KOPT-K1 (cell line): ENCODE measurements at regions not wholly inside any gene's neighbourhood (a gene's known extent, or its start where the extent isn't known, plus 50 kb on each side); places are given as distances from the start of the nearest gene placed in this dataset.
"Not testable (repeated sequence)": the region's sequence is repeated elsewhere in the genome, so short reads cannot be mapped to it uniquely, and the experiment has no call there.

Experiments used
- H3K27ac ChIP-seq: fragments of 200-600 bp; sonication (generic); 2 replicates; pipeline ENCODE4 v1.5.1; 2016; ENCODE audit warnings: antibody characterized with exemption, mild to moderate bottlenecking, low read depth, low read length; ENCODE audit not compliant: poor library complexity, severe bottlenecking
- H3K36me3 ChIP-seq: fragments of 200-600 bp; sonication (generic); 2 replicates; pipeline ENCODE4 v1.5.1; 2017; ENCODE audit warnings: antibody characterized with exemption, mild to moderate bottlenecking, low read length, moderate library complexity; ENCODE audit not compliant: insufficient read depth
- H3K9me3 ChIP-seq: fragments of 200-600 bp; sonication (generic); 2 replicates; pipeline ENCODE4 v1.5.1; 2017; ENCODE audit warnings: antibody characterized with exemption, low read length, mild to moderate bottlenecking; ENCODE audit not compliant: insufficient read depth, poor library complexity, severe bottlenecking

DNA sequence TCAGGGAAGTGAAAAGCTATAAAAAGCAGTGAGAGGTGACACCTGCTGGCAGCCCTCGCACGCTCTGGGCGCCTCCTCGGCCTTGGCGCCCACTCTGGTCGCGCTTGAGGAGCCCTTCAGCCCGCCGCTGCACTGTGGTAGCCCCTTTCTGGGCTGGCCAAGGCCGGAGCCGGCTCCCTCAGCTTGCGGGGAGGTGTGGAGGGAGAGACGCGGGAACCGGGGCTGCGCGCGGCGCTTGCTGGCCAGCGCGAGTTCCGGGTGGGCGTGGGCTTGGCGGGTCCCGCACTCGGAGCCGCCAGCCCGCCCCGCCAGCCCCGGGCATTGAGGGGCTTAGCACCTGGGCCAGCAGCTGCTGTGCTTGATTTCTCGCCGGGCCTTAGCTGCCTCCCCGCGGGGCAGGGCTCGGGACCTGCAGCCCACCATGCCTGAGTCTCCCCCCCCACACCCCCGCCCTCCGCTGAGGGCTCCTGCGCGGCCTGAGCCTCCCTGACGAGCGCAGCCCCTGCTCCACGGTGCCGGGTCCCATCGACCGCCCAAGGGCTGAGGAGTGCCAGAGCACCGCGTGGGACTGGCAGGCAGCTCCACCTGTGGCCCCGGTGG, 688.5 kb upstream of the CDH8 start:
- H3K27ac ChIP-seq, H3K36me3 ChIP-seq, H3K9me3 ChIP-seq: not testable (repeated sequence)

DNA sequence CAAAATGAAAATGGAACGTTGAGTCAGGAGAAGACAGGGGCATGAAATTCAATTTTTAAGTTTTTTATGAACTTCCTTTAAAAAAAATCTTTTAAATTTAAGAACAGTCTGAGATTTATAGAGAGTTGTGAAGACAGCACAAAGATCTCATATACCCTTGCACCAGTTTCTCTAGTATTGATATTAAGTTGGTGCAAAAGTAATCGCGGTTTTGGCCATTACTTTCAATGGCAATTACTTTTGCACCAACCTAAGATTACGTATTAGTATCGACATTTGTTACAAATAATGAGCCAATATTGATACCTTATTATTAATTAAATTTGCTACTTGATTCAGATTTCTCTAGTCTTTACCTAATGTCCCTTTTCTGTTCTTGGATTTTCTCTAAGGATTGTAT, 684.4 kb upstream of the CDH8 start:
- Histone ChIP-seq H3K9me3 (no peaks in the 10 kb centered on the region), H3K27ac (no peak overlapping the region), H3K36me3 (no peaks in the 10 kb centered on the region)

- Histone ChIP-seq H3K9me3 (no peaks in the 10 kb centered on the region), H3K36me3 (no peaks in the 10 kb centered on the region), H3K27ac (no peak overlapping the region)
Observed at GRCh38 chr16:62717026-62717425, 680.8 kb upstream of the CDH8 start.

GRCh38 chr16:62715701-62716100, 679.5 kb upstream of the CDH8 start:
- Histone ChIP-seq H3K36me3 (no peaks in the 10 kb centered on the region), H3K9me3 (no peaks in the 10 kb centered on the region), H3K27ac (no peak overlapping the region)

GRCh38 chr16:62712566-62712965, 676.3 kb upstream of the CDH8 start:
- no peaks in the 10 kb centered on the region for H3K36me3 ChIP-seq
- H3K9me3 ChIP-seq, result no peaks in the 10 kb centered on the region
- H3K27ac ChIP-seq, result no peak overlapping the region

- Histone ChIP-seq H3K9me3 (no peaks in the 10 kb centered on the region), H3K27ac (no peak overlapping the region), H3K36me3 (no peaks in the 10 kb centered on the region)
Observed at GRCh38 chr16:62711797-62712196, 675.6 kb upstream of the CDH8 start.

- H3K9me3 ChIP-seq, result no peaks in the 10 kb centered on the region
- no peaks in the 10 kb centered on the region for H3K36me3 ChIP-seq
- no peak overlapping the region for H3K27ac ChIP-seq
Observed at GRCh38 chr16:62709794-62710193, 673.6 kb upstream of the CDH8 start.

- no peaks in the 10 kb centered on the region for H3K9me3 ChIP-seq
- no peaks in the 10 kb centered on the region for H3K36me3 ChIP-seq
- no peak overlapping the region for H3K27ac ChIP-seq
Observed at GRCh38 chr16:62701426-62701825, 665.2 kb upstream of the CDH8 start.

DNA sequence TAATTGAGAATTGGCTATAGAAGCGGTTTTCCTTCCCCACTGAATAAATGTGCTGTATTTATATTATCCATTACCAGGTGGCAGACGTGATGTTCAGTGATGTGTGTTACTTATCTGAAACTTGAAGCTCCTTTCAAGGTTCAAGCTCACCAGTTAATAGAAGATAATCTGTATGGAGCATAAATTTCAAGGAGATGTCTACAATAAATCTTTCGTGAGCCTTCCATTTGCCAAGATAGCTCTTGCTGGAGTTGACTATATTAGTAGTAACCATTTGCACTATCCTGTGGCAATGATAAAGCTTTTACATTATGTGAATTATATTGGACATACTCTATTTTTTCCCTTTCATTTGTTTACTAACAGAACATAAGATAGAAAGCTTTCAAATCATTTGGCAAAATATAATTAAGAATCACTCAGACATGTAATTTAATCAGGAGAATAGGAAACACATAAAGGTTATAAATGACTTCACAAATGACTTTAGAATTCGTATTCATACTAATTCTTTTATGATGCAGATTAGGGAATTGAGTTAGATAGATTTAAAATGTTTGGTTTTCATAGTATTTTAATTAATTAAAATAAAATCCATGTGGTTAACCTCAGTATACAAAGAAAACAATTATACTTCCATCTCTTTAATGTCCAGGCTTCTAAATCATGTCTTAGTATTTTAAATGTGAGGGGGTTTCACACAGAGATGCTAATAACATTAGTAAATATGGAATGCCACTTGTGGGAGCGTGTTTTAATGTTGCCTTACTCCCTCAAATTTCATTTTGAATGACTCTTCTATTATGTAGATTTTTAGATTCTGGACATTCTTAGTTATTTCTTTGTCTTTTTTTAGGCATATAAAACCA, 664.4 kb upstream of the CDH8 start:
- H3K9me3 ChIP-seq, result no peaks in the 10 kb centered on the region
- no peaks in the 10 kb centered on the region for H3K36me3 ChIP-seq
- H3K27ac ChIP-seq, result no peak overlapping the region

DNA sequence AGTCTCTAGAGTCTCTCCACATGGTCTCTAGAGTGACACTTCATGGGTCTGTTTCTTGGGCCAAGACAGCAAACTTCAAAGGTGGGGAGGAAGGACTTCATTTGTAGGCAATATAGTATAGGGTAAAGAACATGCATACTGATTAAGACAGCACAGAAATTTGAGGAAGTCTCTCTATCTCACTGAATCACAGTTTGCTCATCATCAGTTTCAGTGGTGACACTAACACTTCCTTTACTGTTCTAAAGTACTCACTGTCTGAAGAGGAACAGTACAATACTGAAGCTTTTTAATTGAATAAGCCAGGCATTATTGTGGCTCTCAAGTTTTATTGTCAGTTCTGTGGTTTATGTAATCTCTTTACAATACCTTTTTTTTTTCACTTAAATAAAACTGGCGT, 656.4 kb upstream of the CDH8 start:
- H3K9me3 ChIP-seq, result no peaks in the 10 kb centered on the region
- H3K36me3 ChIP-seq, result no peaks in the 10 kb centered on the region

DNA sequence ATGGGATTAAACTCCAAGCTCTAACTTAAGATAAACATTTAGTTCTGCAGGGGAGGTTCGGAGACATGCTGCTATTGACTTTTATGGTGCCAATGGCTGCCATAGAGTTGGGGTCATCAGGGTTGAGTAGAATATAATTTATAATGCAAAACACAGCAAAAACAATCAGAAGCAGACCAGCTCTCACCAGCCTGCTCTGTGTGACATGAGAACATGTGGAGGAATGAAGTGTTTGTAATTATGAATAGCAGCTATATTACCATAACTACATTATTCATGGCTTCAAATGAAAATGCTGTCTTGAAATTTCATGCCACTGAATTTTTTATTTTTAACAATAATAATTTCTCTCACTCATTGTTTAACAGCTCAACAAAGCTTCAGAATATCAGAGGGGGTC, 645.6 kb upstream of the CDH8 start:
- H3K36me3 ChIP-seq, result no peaks in the 10 kb centered on the region
- no peak overlapping the region for H3K27ac ChIP-seq
- H3K9me3 ChIP-seq, result peaks cover 7% of the 10 kb centered on the region

More for the DNA sequence above, 656.4 kb upstream of the CDH8 start:
- H3K27ac ChIP-seq, result no peak overlapping the region

- Histone ChIP-seq H3K9me3 (peaks cover 4% of the 10 kb centered on the region), H3K27ac (no peak overlapping the region), H3K36me3 (no peaks in the 10 kb centered on the region)
Observed at GRCh38 chr16:62678796-62679195, 642.6 kb upstream of the CDH8 start.

- no peak overlapping the region for H3K27ac ChIP-seq
- H3K9me3 ChIP-seq, result peaks cover 4% of the 10 kb centered on the region
- no peaks in the 10 kb centered on the region for H3K36me3 ChIP-seq
Observed at GRCh38 chr16:62676306-62676705, 640.1 kb upstream of the CDH8 start.

DNA sequence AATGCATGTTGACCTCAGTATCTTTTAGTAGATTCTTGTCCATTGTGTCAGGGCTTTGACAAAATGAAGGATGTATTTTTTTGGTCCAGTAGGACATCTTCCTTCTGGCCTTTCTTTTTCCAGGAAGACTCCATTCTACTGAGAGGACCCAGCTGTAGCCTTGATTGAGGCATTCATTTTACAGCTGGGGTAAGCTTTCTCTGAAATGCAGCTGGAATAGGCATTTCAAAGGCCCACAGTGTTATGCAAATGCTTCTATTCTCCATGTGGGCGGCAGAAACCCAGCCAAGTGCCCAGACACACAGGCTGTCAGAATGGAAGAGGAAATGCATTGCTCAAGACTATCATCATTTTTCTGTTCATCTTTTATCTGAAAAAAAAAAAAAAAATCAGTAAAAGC, 629.0 kb upstream of the CDH8 start:
- Histone ChIP-seq H3K27ac (no peak overlapping the region), H3K9me3 (no peaks in the 10 kb centered on the region), H3K36me3 (no peaks in the 10 kb centered on the region)

DNA sequence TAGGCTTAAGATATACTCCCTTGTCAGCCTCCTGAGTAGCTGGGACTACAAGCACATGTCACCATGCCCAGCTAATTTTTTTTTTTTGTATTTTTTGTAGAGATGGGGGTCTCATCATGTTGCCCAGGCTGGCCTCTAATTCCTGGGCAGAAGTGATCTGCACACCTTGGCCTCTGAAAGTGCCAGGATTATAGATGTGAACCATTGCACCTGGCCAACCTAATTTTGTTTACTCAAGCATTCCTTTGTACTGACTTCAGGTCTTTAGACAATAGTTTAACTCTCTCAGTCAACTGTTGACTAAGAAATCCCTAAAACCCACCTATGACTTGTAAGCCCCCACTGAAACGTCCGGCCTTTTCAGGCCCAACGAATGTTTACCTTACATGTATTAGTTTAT, 628.3 kb upstream of the CDH8 start:
- Histone ChIP-seq H3K27ac (no peak overlapping the region), H3K36me3 (no peaks in the 10 kb centered on the region), H3K9me3 (no peaks in the 10 kb centered on the region)

- H3K36me3 ChIP-seq, result no peaks in the 10 kb centered on the region
- no peak overlapping the region for H3K27ac ChIP-seq
- H3K9me3 ChIP-seq, result no peaks in the 10 kb centered on the region
Observed at GRCh38 chr16:62661435-62661834, 625.2 kb upstream of the CDH8 start.
